Erythroblast (primary cell): ENCODE measurements at regions not wholly inside any gene's neighbourhood (a gene's known extent, or its start where the extent isn't known, plus 50 kb on each side); places are given as distances from the start of the nearest gene placed in this dataset.
"Not testable (repeated sequence)": the region's sequence is repeated elsewhere in the genome, so short reads cannot be mapped to it uniquely, and the experiment has no call there.

ENCODE experiments used
- DNase-seq, 2 experiments: peaks; one replicate each; lab custom pipeline; 2025; lab: John Stamatoyannopoulos, UW
- GATA1 ChIP-seq: IDR thresholded peaks from 2 replicates; pipeline ENCODE4 v1.6.1; 2011; ENCODE audit warnings: low read depth, mild to moderate bottlenecking, control low read depth, low read length, moderate library complexity
- POLR2A ChIP-seq: IDR thresholded peaks from 2 replicates; pipeline ENCODE4 v1.6.1; 2011; ENCODE audit warnings: mild to moderate bottlenecking, low read length

- no peak for TF ChIP-seq POLR2A
- no peak for TF ChIP-seq GATA1
- DNase-seq = no peak
Measured at GRCh38 chr11:43101113-43101512, 210.7 kb upstream of the API5 start.

- TF ChIP-seq GATA1 = no peak
- TF ChIP-seq POLR2A = no peak
- no peak for DNase-seq
Measured at GRCh38 chr11:43116071-43116470, 195.7 kb upstream of the API5 start.

- TF ChIP-seq POLR2A (no peak), GATA1 (no peak)
- DNase-seq = no peak
Measured at GRCh38 chr11:43119275-43119970, 192.4 kb upstream of the API5 start.

- TF ChIP-seq POLR2A = no peak
- DNase-seq = no peak
Measured at GRCh38 chr11:43122546-43122945, 189.2 kb upstream of the API5 start.

GRCh38 chr11:43123443-43123842 lies 188.4 kb upstream of the API5 start:
- TF ChIP-seq POLR2A (no peak), GATA1 (no peak)
- DNase-seq = no peak

- DNase-seq = no peak
- TF ChIP-seq POLR2A = no peak
- no peak for TF ChIP-seq GATA1
Measured at GRCh38 chr11:43124272-43124935, 187.4 kb upstream of the API5 start.

GRCh38 chr11:43129329-43129728 lies 182.5 kb upstream of the API5 start:
- TF ChIP-seq POLR2A = no peak
- TF ChIP-seq GATA1 = no peak
- no peak for DNase-seq

- TF ChIP-seq POLR2A = no peak
- no peak for TF ChIP-seq GATA1
- DNase-seq = no peak
Measured at GRCh38 chr11:43130616-43131015, 181.2 kb upstream of the API5 start.

GRCh38 chr11:43135966-43136534 lies 175.7 kb upstream of the API5 start:
- TF ChIP-seq POLR2A (no peak), GATA1 (no peak)
- DNase-seq = no peak

- no peak for DNase-seq
- TF ChIP-seq GATA1 = no peak
- no peak for TF ChIP-seq POLR2A
Measured at GRCh38 chr11:43138621-43139140, 173.1 kb upstream of the API5 start.

GRCh38 chr11:43145653-43146052 lies 166.1 kb upstream of the API5 start:
- no peak for TF ChIP-seq GATA1
- TF ChIP-seq POLR2A = no peak
- no peak for DNase-seq

GRCh38 chr11:43150697-43151096 lies 161.1 kb upstream of the API5 start:
- no peak for TF ChIP-seq POLR2A
- DNase-seq = no peak

GRCh38 chr11:43164831-43165230 lies 147.0 kb upstream of the API5 start:
- DNase-seq = no peak
- no peak for TF ChIP-seq GATA1
- no peak for TF ChIP-seq POLR2A

GRCh38 chr11:43165393-43165792 lies 146.4 kb upstream of the API5 start:
- DNase-seq = not testable (repeated sequence)

- not testable (repeated sequence) for DNase-seq
Measured at GRCh38 chr11:43168241-43168640, 143.6 kb upstream of the API5 start.
